Fibroblast of lung (primary cell): ENCODE measurements at regions not wholly inside any gene's neighbourhood (a gene's known extent, or its start where the extent isn't known, plus 50 kb on each side); places are given as distances from the start of the nearest gene placed in this dataset.

Experiments
- DNase-seq, 2 donors: peaks; one replicate each; pipeline versions ENCODE4 v3.0.0 to v3.0.0-alpha.2; 2010; ENCODE audit warnings: low read depth in 2 of 2
- H2AFZ ChIP-seq: 2 replicates; pipeline ENCODE4 v1.5.1; 2012; ENCODE audit warnings: low read length, control low read depth, inconsistent platforms
- H3K27ac ChIP-seq: 2 replicates; pipeline ENCODE4 v1.5.1; 2011; ENCODE audit warnings: low read length, control low read depth; ENCODE audit not compliant: insufficient read depth
- H3K27me3 ChIP-seq: 2 replicates; pipeline ENCODE4 v1.5.1; 2011; ENCODE audit warnings: mild to moderate bottlenecking, low read length; ENCODE audit not compliant: control insufficient read depth, insufficient read depth
- H3K36me3 ChIP-seq: 2 replicates; pipeline ENCODE4 v1.5.1; 2011; ENCODE audit warnings: low read length; ENCODE audit not compliant: control insufficient read depth, insufficient read depth
- H3K4me1 ChIP-seq: 2 replicates; pipeline ENCODE4 v1.5.1; 2011; ENCODE audit warnings: low read length; ENCODE audit not compliant: control insufficient read depth, insufficient read depth; ENCODE audit errors: extremely low read depth
- H3K4me2 ChIP-seq: 2 replicates; pipeline ENCODE4 v1.5.1; 2011; ENCODE audit warnings: low read length, control low read depth; ENCODE audit not compliant: insufficient read depth; ENCODE audit errors: extremely low read depth
- H3K4me3 ChIP-seq, 4 experiments: fragments of 200-600 bp in 1 of 4; sonication (generic) in 1 of 4; replicated peaks in 1 of 4; 2 replicates each; pipeline ENCODE4 v1.5.1; 2011 to 2016; ENCODE audit warnings: low read length in 4 of 4, low read depth in 3 of 4, mild to moderate bottlenecking in 3 of 4, control low read depth in 2 of 4, inconsistent platforms in 1 of 4, mixed read lengths in 1 of 4; ENCODE audit not compliant: insufficient read depth in 1 of 4; ENCODE audit errors: control extremely low read depth in 1 of 4
- H3K79me2 ChIP-seq: 2 replicates; pipeline ENCODE4 v1.5.1; 2012; ENCODE audit warnings: mild to moderate bottlenecking, low read length, inconsistent platforms; ENCODE audit not compliant: control insufficient read depth, insufficient read depth
- H3K9ac ChIP-seq: 2 replicates; pipeline ENCODE4 v1.5.1; 2011; ENCODE audit warnings: mild to moderate bottlenecking, low read length, control low read depth; ENCODE audit not compliant: insufficient read depth
- H3K9me3 ChIP-seq: 2 replicates; pipeline ENCODE4 v1.5.1; 2012; ENCODE audit warnings: low read depth, low read length; ENCODE audit not compliant: control insufficient read depth, insufficient read depth
- H4K20me1 ChIP-seq: 2 replicates; pipeline ENCODE4 v1.5.1; 2011; ENCODE audit warnings: low read length; ENCODE audit not compliant: control insufficient read depth, insufficient read depth; ENCODE audit errors: extremely low read depth
- CTCF ChIP-seq, 2 donors: IDR thresholded peaks in 1 of 2; conservative IDR thresholded peaks in 1 of 2; 1 replicate in 1 of 2; 2 replicates in 1 of 2; pipeline ENCODE4 v1.5.1; 2011 to 2012; ENCODE audit warnings: low read length in 2 of 2, control low read depth in 1 of 2, inconsistent platforms in 1 of 2, low read depth in 1 of 2, mild to moderate bottlenecking in 1 of 2
- EZH2 ChIP-seq: IDR thresholded peaks from 2 replicates; pipeline ENCODE4 v1.5.1; 2012; ENCODE audit warnings: low read length, control low read depth, mild to moderate bottlenecking; ENCODE audit errors: missing control alignments

GRCh38 chr10:27607591-27607990 is 103.5 kb downstream of the RAB18 start:
- Histone ChIP-seq H4K20me1 (no peaks in the 10 kb centered on the region), H3K27me3 (no peaks in the 10 kb centered on the region), H3K4me2 (no peak overlapping the region), H3K36me3 (no peaks in the 10 kb centered on the region), H3K4me1 (no peaks in the 10 kb centered on the region), H3K4me3 (no peak overlapping the region), H3K79me2 (no peaks in the 10 kb centered on the region), H3K9me3 (no peaks in the 10 kb centered on the region), H2AFZ (no peak overlapping the region), H3K9ac (no peak overlapping the region), H3K27ac (no peak overlapping the region)
- DNase-seq, result no peak
- TF ChIP-seq CTCF (conservative IDR thresholded peaks at IDR 0.05 in 1 of 2, IDR thresholded peaks at IDR 0.05 in 1 of 2; ENCODE audit: low read depth in 1 of 2, low read length in 2 of 2), result no peak
- no peak for TF ChIP-seq EZH2

- H3K4me2 ChIP-seq, result no peak overlapping the region
- DNase-seq, result peak; percentile 22 to 70
Measured at GRCh38 chr10:27611236-27611635, 107.1 kb downstream of the RAB18 start.

GRCh38 chr10:27611744-27612550 is 107.8 kb downstream of the RAB18 start:
- Histone ChIP-seq H3K4me2 (no peak overlapping the region), H4K20me1 (no peaks in the 10 kb centered on the region), H3K9me3 (no peaks in the 10 kb centered on the region), H3K36me3 (no peaks in the 10 kb centered on the region), H3K27ac (no peak overlapping the region), H3K9ac (no peak overlapping the region), H3K27me3 (no peaks in the 10 kb centered on the region), H3K79me2 (no peaks in the 10 kb centered on the region), H3K4me3 (no peak overlapping the region), H3K4me1 (no peaks in the 10 kb centered on the region), H2AFZ (no peak overlapping the region)
- TF ChIP-seq EZH2, result no peak
- TF ChIP-seq CTCF (conservative IDR thresholded peaks at IDR 0.05 in 1 of 2, IDR thresholded peaks at IDR 0.05 in 1 of 2; ENCODE audit: low read depth in 1 of 2, low read length in 2 of 2), result no peak
- no peak for DNase-seq

More at GRCh38 chr10:27611236-27611635, 107.1 kb downstream of the RAB18 start:
- no peaks in the 10 kb centered on the region for H4K20me1 ChIP-seq
- no peaks in the 10 kb centered on the region for H3K79me2 ChIP-seq
- no peaks in the 10 kb centered on the region for H3K9me3 ChIP-seq
- no peaks in the 10 kb centered on the region for H3K4me1 ChIP-seq
- no peak for TF ChIP-seq EZH2
- no peak for TF ChIP-seq CTCF (conservative IDR thresholded peaks at IDR 0.05 in 1 of 2, IDR thresholded peaks at IDR 0.05 in 1 of 2; ENCODE audit: low read depth in 1 of 2, low read length in 2 of 2)
- H3K9ac ChIP-seq, result no peak overlapping the region
- H3K27ac ChIP-seq, result no peak overlapping the region
- H2AFZ ChIP-seq, result no peak overlapping the region
- H3K27me3 ChIP-seq, result no peaks in the 10 kb centered on the region
- H3K4me3 ChIP-seq, result no peak overlapping the region
- H3K36me3 ChIP-seq, result no peaks in the 10 kb centered on the region
